ENCODE measurements at regions not wholly inside any gene's neighbourhood (a gene's known extent, or its start where the extent isn't known, plus 50 kb on each side); places are given as distances from the start of the nearest gene placed in this dataset.

GRCh38 chr13:107069108-107069776 lies 501.3 kb upstream of the ARGLU1 start:
- DNase-seq, result no peak

- DNase-seq, result no peak
These were observed 499.4 kb upstream of the ARGLU1 start for GRCh38 chr13:107067381-107067780.

GRCh38 chr13:107066355-107066754 lies 498.4 kb upstream of the ARGLU1 start:
- DNase-seq, result no peak

- no peak for DNase-seq
These were observed 497.1 kb upstream of the ARGLU1 start for GRCh38 chr13:107065036-107065435.

- no peak for DNase-seq
These were observed 489.2 kb upstream of the ARGLU1 start for GRCh38 chr13:107057028-107057631.

GRCh38 chr13:107043021-107043956 lies 475.4 kb upstream of the ARGLU1 start:
- no peak for DNase-seq

GRCh38 chr13:107035778-107036177 lies 467.8 kb upstream of the ARGLU1 start:
- no peak for DNase-seq

- DNase-seq, result no peak
These were observed 467.2 kb upstream of the ARGLU1 start for GRCh38 chr13:107035186-107035585.

- DNase-seq, result no peak
These were observed 466.4 kb upstream of the ARGLU1 start for GRCh38 chr13:107034236-107034872.

GRCh38 chr13:107031716-107032115 lies 463.8 kb upstream of the ARGLU1 start:
- DNase-seq, result no peak

- no peak for DNase-seq
These were observed 460.8 kb upstream of the ARGLU1 start for GRCh38 chr13:107028751-107029150.

- no peak for DNase-seq
These were observed 458.1 kb upstream of the ARGLU1 start for GRCh38 chr13:107025991-107026390.

- DNase-seq, result no peak
These were observed 455.4 kb upstream of the ARGLU1 start for GRCh38 chr13:107023335-107023734.

GRCh38 chr13:107020393-107020792 lies 452.5 kb upstream of the ARGLU1 start:
- DNase-seq, result no peak

- DNase-seq, result no peak
These were observed 450.3 kb upstream of the ARGLU1 start for GRCh38 chr13:107018285-107018684.

GRCh38 chr13:107006661-107007060 lies 438.7 kb upstream of the ARGLU1 start:
- no peak for DNase-seq

- DNase-seq, result no peak
These were observed 437.6 kb upstream of the ARGLU1 start for GRCh38 chr13:107005577-107005976.

- no peak for DNase-seq
These were observed 436.0 kb upstream of the ARGLU1 start for GRCh38 chr13:107003911-107004310.

- no peak for DNase-seq
These were observed 430.7 kb upstream of the ARGLU1 start for GRCh38 chr13:106998664-106999063.

GRCh38 chr13:106997696-106998095 lies 429.8 kb upstream of the ARGLU1 start:
- DNase-seq, result no peak

- DNase-seq, result no peak
These were observed 429.1 kb upstream of the ARGLU1 start for GRCh38 chr13:106996867-106997618.

GRCh38 chr13:106990594-106990993 lies 422.7 kb upstream of the ARGLU1 start:
- no peak for DNase-seq
